Body of pancreas (tissue), 4 donors: ENCODE measurements at regions not wholly inside any gene's neighbourhood (a gene's known extent, or its start where the extent isn't known, plus 50 kb on each side); places are given as distances from the start of the nearest gene placed in this dataset.
"Not testable (repeated sequence)": the region's sequence is repeated elsewhere in the genome, so short reads cannot be mapped to it uniquely, and the experiment has no call there.

ENCODE experiments used
- CTCF ChIP-seq, 7 experiments: fragments of 450-650 bp in 4 of 7; fragments of 200-600 bp in 3 of 7; sonication (generic) in 3 of 7; IDR thresholded peaks; one replicate each; pipeline ENCODE4 v1.5.1; 2016 to 2019; ENCODE audit warnings: antibody characterized with exemption in 7 of 7
- POLR2A ChIP-seq, 3 donors: fragments of 450-650 bp; IDR thresholded peaks; one replicate each; pipeline ENCODE4 v1.6.1; 2016; ENCODE audit warnings: antibody characterized with exemption in 3 of 3, mild to moderate bottlenecking in 2 of 3

GRCh38 chrX:101738867-101739266 is 79.2 kb upstream of the ARMCX2 start:
- TF ChIP-seq CTCF, POLR2A (IDR thresholded peaks at IDR 0.05): not testable (repeated sequence)
